Activated CD8-positive, alpha-beta T cell treated with anti-CD3 and anti-CD28 coated beads for 36 hours (primary cell): ENCODE measurements at regions not wholly inside any gene's neighbourhood (a gene's known extent, or its start where the extent isn't known, plus 50 kb on each side); places are given as distances from the start of the nearest gene placed in this dataset.

Source experiments
- ATAC-seq: fragments of 200-7000 bp; cut with Tn5 transposase; one replicate; pipeline ENCODE4 v1.10.0; 2021; ENCODE audit warnings: mild to moderate bottlenecking, moderate library complexity
- CTCF ChIA-PET: fragments of 350-600 bp; sonication (Branson Sonifier 250); formaldehyde crosslinking; loops from one replicate; lab custom pipeline; 2021; ENCODE audit warnings: antibody characterized with exemption; lab: Charles Lee
- POLR2A ChIA-PET: fragments of 350-600 bp; sonication (Branson Sonifier 250); formaldehyde crosslinking; loops from one replicate; lab custom pipeline; 2021; ENCODE audit warnings: antibody characterized with exemption; lab: Charles Lee
- DNase-seq: peaks from one replicate; pipeline ENCODE4 v3.0.0-alpha.2; 2020
- H3K27ac Mint-ChIP-seq: one replicate; pipeline ENCODE4 v1.8.0; 2021; ENCODE audit warnings: mild to moderate bottlenecking, mixed read lengths
- H3K27me3 Mint-ChIP-seq: one replicate; pipeline ENCODE4 v1.8.0; 2021; ENCODE audit warnings: mixed read lengths
- H3K36me3 Mint-ChIP-seq: one replicate; pipeline ENCODE4 v1.8.0; 2021; ENCODE audit warnings: low read depth, mixed read lengths
- H3K4me1 Mint-ChIP-seq: one replicate; pipeline ENCODE4 v1.8.0; 2021; ENCODE audit warnings: low read depth, mixed read lengths
- H3K4me3 Mint-ChIP-seq: one replicate; pipeline ENCODE4 v1.8.0; 2021; ENCODE audit warnings: mild to moderate bottlenecking, moderate library complexity, mixed read lengths
- H3K9me3 Mint-ChIP-seq: one replicate; pipeline ENCODE4 v1.8.0; 2021; ENCODE audit warnings: mixed read lengths
- CTCF ChIP-seq: fragments of 200-600 bp; IDR thresholded peaks from one replicate; pipeline ENCODE4 v1.8.0; 2022; ENCODE audit warnings: antibody characterized with exemption, mild to moderate bottlenecking
- intact Hi-C: fragments of 100-400 bp; cut with micrococcal nuclease; formaldehyde crosslinking; loops from one replicate; pipeline ENCODE4 v1.10.0; 2022

GRCh38 chr1:60196026-60196425 is 122.5 kb upstream of the C1orf87 start:
- ChIA-PET POLR2A (no interaction called here), CTCF (no interaction called here)
- Mint-ChIP-seq H3K27ac (no peak overlapping the region), H3K9me3 (no peaks in the 10 kb centered on the region), H3K36me3 (no peaks in the 10 kb centered on the region), H3K4me3 (no peak overlapping the region), H3K27me3 (no peaks in the 10 kb centered on the region), H3K4me1 (no peaks in the 10 kb centered on the region)
- intact Hi-C loops, result no loop called here
- ATAC-seq (no peak), DNase-seq (no peak)
- TF ChIP-seq CTCF, result no peak

- Mint-ChIP-seq H3K4me3 (no peak overlapping the region), H3K27ac (no peak overlapping the region), H3K9me3 (peaks cover 16% of the 10 kb centered on the region), H3K27me3 (no peaks in the 10 kb centered on the region), H3K36me3 (no peaks in the 10 kb centered on the region), H3K4me1 (no peaks in the 10 kb centered on the region)
- no peak for TF ChIP-seq CTCF
- POLR2A ChIA-PET, result no interaction called here
- intact Hi-C loops, result no loop called here
- ATAC-seq (no peak), DNase-seq (no peak)
- CTCF ChIA-PET, result no interaction called here
These were observed 112.1 kb upstream of the C1orf87 start for GRCh38 chr1:60185684-60186083.

GRCh38 chr1:60184521-60184920 is 111.0 kb upstream of the C1orf87 start:
- no peaks in the 10 kb centered on the region for H3K36me3 Mint-ChIP-seq
- DNase-seq, result no peak
- no peaks in the 10 kb centered on the region for H3K27me3 Mint-ChIP-seq
- no peak overlapping the region for H3K27ac Mint-ChIP-seq
- H3K4me1 Mint-ChIP-seq, result no peaks in the 10 kb centered on the region
- TF ChIP-seq CTCF, result no peak
- H3K9me3 Mint-ChIP-seq, result peaks cover 14% of the 10 kb centered on the region
- ChIA-PET CTCF (no interaction called here), POLR2A (no interaction called here)
- no peak for ATAC-seq
- no peak overlapping the region for H3K4me3 Mint-ChIP-seq
- intact Hi-C loops, result no loop called here

- ChIA-PET POLR2A (no interaction called here), CTCF (no interaction called here)
- Mint-ChIP-seq H3K9me3 (no peaks in the 10 kb centered on the region), H3K36me3 (no peaks in the 10 kb centered on the region), H3K4me1 (no peaks in the 10 kb centered on the region), H3K4me3 (no peak overlapping the region), H3K27me3 (no peaks in the 10 kb centered on the region), H3K27ac (no peak overlapping the region)
- intact Hi-C loops, result no loop called here
- no peak for TF ChIP-seq CTCF
- no peak for DNase-seq
- ATAC-seq, result no peak
These were observed 100.3 kb upstream of the C1orf87 start for GRCh38 chr1:60173729-60174505.

- Mint-ChIP-seq H3K4me1 (no peaks in the 10 kb centered on the region), H3K9me3 (no peaks in the 10 kb centered on the region), H3K27me3 (no peaks in the 10 kb centered on the region), H3K36me3 (no peaks in the 10 kb centered on the region), H3K27ac (no peak overlapping the region), H3K4me3 (no peak overlapping the region)
- intact Hi-C loops, result no loop called here
- POLR2A ChIA-PET, result no interaction called here
- CTCF ChIA-PET, result interaction anchor here (0.5 kb wide), 1 partner anchor 1560 kb away, joined by 4 read pairs; no protein-coding TSS in a partner anchor
- DNase-seq, result no peak
- no peak for TF ChIP-seq CTCF
- ATAC-seq, result no peak
These were observed 99.4 kb upstream of the C1orf87 start for GRCh38 chr1:60173006-60173405.
